Cardiac fibroblast (primary cell): ENCODE measurements at regions not wholly inside any gene's neighbourhood (a gene's known extent, or its start where the extent isn't known, plus 50 kb on each side); places are given as distances from the start of the nearest gene placed in this dataset.

Source experiments
- DNase-seq, 2 donors: peaks; one replicate each; pipeline versions ENCODE4 v3.0.0 to v3.0.0-alpha.2; 2010; ENCODE audit warnings: low read depth in 2 of 2
- H3K4me3 ChIP-seq, 2 donors: replicated peaks in 1 of 2; 1 replicate in 1 of 2; 2 replicates in 1 of 2; pipeline ENCODE4 v1.5.1; 2011; ENCODE audit warnings: low read depth in 2 of 2, low read length in 2 of 2, mild to moderate bottlenecking in 2 of 2, moderate library complexity in 1 of 2
- CTCF ChIP-seq: IDR thresholded peaks from one replicate; pipeline ENCODE4 v1.5.1; 2011; ENCODE audit warnings: low read depth, mild to moderate bottlenecking, low read length, inconsistent platforms

DNA sequence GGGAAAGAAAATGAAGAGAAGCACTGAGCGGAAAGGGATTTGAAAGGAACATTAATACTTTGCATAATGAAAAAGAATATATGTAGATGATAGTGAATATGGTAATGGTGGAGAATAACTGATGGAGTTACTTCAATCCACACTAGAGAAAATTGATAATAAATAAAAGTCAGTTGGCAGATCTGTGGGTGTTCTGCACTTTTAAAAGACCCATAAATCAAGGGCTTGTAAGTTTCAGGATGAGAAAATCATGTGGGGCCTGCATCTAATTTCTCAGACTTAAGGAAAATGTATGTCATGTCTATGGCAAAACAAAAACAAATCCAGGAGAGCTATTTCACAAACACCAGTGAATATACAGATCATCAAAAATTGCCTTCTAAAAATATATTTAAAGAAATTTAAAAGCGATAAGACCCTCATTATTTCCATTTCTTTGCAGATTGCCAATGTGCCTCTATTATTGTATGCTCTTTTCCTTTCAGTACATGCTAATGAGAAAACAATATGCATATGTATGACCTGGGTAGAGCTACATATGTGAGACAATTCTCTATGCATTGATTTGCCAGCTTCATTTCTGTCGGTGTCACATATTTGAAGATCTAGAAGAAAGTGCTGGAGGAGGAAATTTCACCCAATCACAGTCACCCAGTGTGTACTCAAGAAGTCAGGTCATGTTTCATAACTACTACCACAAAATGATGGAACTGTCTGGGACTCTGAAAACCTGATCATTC is 269.9 kb upstream of the PDZRN3 start:
- DNase-seq: no peak
- no peak overlapping the region for H3K4me3 ChIP-seq
- TF ChIP-seq CTCF: no peak

DNA sequence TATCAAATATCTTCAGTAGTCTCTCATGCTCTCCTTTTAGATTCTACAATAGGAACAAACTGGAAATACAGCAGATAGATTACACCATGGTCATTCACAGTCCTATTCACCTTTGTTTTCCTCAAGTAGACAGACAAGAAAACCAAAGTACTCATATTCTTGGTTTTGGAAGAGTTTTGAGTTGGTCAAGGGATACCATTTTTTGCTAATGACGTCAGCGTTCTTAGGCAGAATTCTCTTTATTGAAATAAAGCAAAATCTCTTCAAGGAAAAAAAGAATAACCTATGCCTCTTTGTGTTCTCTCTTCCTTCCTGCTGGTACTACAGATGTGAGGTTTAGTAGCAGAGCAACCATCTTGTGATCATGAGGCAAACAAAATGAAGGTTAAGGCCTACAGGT is 268.3 kb upstream of the PDZRN3 start:
- DNase-seq: no peak
- no peak for TF ChIP-seq CTCF
- H3K4me3 ChIP-seq: no peak overlapping the region

DNA sequence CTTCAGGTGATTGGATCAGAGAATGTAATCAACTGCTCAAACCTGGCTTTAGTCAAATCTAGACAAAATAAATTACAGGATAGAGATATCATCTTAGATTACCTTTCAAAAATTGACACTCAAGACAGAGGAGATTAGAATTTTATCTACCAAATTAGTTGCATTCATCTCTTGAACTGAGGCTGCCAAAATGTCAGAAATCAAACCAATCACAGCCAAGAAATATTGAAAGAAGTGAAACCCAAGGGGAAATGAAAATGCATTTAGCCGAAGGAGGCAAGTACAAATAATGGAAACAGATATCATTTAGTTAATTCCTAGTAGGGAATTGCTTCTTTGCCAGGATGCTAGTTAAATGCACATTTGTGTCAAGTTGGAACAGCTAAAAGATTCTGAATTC is 261.1 kb upstream of the PDZRN3 start:
- TF ChIP-seq CTCF: no peak
- no peak overlapping the region for H3K4me3 ChIP-seq
- DNase-seq: no peak

GRCh38 chr3:73884361-73884760 is 259.6 kb upstream of the PDZRN3 start:
- no peak for DNase-seq
- TF ChIP-seq CTCF: no peak
- no peak overlapping the region for H3K4me3 ChIP-seq

DNA sequence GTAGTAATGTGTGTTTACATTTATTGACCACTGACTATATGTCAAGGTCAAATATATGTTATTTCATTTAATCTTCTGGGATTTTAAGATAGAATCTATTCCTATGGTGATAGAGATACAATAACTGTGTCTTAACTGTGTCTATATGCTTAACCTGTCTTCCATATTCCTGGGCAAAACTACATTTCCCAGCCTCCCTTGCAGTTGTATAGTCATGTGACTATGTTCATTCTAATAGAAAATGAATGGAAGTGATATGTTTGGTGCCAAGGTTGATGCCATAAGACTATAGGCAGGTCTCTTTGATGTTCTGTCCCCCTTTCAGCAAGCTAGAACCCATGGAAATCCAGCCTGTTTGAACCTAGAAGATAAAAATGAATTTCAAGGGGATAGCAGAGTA is 258.8 kb upstream of the PDZRN3 start:
- TF ChIP-seq CTCF: no peak
- DNase-seq: no peak

DNA sequence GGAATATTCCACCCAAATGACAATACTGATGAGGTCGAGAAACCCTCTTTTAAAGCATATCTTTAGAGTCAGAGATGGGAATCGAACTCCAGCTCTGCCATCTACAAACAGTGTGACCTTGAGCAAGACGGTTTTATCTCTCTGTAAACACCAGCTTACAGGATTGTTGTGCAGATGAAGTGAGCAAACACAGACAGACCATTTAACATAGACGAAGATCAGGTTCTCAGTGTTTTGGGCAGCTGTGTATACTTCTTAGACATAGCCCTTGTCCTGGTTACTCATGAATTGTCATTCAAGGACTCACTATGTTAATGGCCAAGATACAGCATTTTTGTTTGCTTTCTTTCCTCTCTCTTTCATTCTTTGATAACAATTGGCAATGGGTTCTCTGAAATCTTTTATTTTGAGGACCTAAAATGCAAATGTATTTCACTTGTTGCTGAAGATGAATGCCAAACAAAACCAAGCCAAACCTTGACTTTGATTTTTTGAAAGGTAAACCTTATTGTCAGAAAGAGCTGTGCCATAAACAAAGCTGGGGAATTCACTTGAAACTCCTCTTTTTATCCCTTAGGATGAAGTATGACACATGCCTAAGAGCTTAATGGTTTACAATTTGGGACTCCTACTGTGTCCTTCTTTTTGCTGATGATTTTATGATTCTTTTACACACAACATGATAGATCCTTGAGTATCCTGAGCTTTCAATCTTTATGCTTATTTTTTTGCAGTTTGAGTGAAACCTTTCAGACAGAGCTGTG is 250.0 kb upstream of the PDZRN3 start:
- no peak for DNase-seq
- H3K4me3 ChIP-seq: no peak overlapping the region
- TF ChIP-seq CTCF: no peak

More for the DNA sequence above, 258.8 kb upstream of the PDZRN3 start:
- H3K4me3 ChIP-seq: no peak overlapping the region
